Adrenal gland (tissue), 9 donors: ENCODE measurements at regions not wholly inside any gene's neighbourhood (a gene's known extent, or its start where the extent isn't known, plus 50 kb on each side); places are given as distances from the start of the nearest gene placed in this dataset.
"Not testable (repeated sequence)": the region's sequence is repeated elsewhere in the genome, so short reads cannot be mapped to it uniquely, and the experiment has no call there.

Source experiments
- DNase-seq, 7 donors: peaks; one replicate each; pipeline ENCODE4 v3.0.0-alpha.2; 2019 to 2020
- H3K27ac ChIP-seq, 5 donors: fragments of 200-600 bp; sonication (generic) in 4 of 5; 1 replicate in 3 of 5; 2 replicates in 2 of 5; pipeline versions ENCODE4 v1.5.1 to v1.8.0; 2016 to 2020; ENCODE audit warnings: mild to moderate bottlenecking in 1 of 5
- H3K27me3 ChIP-seq: fragments of 200-600 bp; 2 replicates; pipeline ENCODE4 v1.8.0; 2021
- H3K36me3 ChIP-seq, 2 donors: fragments of 200-600 bp; replicated peaks in 1 of 2; 1 replicate in 1 of 2; 2 replicates in 1 of 2; pipeline versions ENCODE4 v1.5.1 to v1.8.0; 2018 to 2022
- H3K4me1 ChIP-seq, 2 donors: fragments of 200-600 bp; replicated peaks in 1 of 2; 1 replicate in 1 of 2; 2 replicates in 1 of 2; pipeline versions ENCODE4 v1.5.1 to v1.8.0; 2018 to 2021
- H3K4me3 ChIP-seq, 4 donors: fragments of 200-600 bp; sonication (generic) in 3 of 4; one replicate each; pipeline ENCODE4 v1.5.1; 2016 to 2018
- H3K9me3 ChIP-seq, 3 donors: fragments of 200-600 bp; sonication (generic) in 1 of 3; replicated peaks in 1 of 3; 1 replicate in 2 of 3; 2 replicates in 1 of 3; pipeline versions ENCODE4 v1.5.1 to v1.8.0; 2016 to 2021
- CTCF ChIP-seq, 6 experiments: fragments of 450-650 bp in 4 of 6; fragments of 200-600 bp in 2 of 6; sonication (generic) in 1 of 6; IDR thresholded peaks; 1 replicate in 5 of 6; 2 replicates in 1 of 6; pipeline versions ENCODE4 v1.5.1 to v1.8.0; 2016 to 2021; ENCODE audit warnings: antibody characterized with exemption in 6 of 6, mild to moderate bottlenecking in 2 of 6, moderate library complexity in 1 of 6
- WGBS, 4 donors: extraction: QIAGEN DNeasy Blood & Tissue Kit in 2 of 4; methylation state at CpG; one replicate each; pipeline versions ENCODE4 v1.1.5 to v1.1.7; 2013 to 2017; 5-methylcytosine and 5-hydroxymethylcytosine counted together
- intact Hi-C, 2 donors: fragments of 100-400 bp; cut with DNase I; formaldehyde crosslinking; loops; one replicate each; pipeline versions ENCODE4 v1.14.1 to v1.15.0; 2022 to 2023
- small RNA-seq, 2 donors: library from RNA; depleted of rRNA; stranded (forward); fragments of <200 nt; gene quantifications; one replicate each; pipeline ENCODE3, GENCODE V24; 2016
- donor health status: healthy with polysubstance abuse.
- donor health status: Bipolar disorder and iron deficiency.
- donor health status: DM: yes; HTN: yes; CAD: no.
- donor health status: DM: no; HTN: no; CAD: no.
- donor health status: DM: no; HTN: no; CAD: no.

- H3K9me3 ChIP-seq, H3K27me3 ChIP-seq, H3K4me1 ChIP-seq, H3K36me3 ChIP-seq, intact Hi-C loops, H3K4me3 ChIP-seq, H3K27ac ChIP-seq, DNase-seq: not testable (repeated sequence)
- no CpG with 5 or more reads among the region's 1 CpG for WGBS, 4 donors
Observed at GRCh38 chr21:6363591-6363990, 4157.8 kb upstream of the TPTE start.

GRCh38 chr21:6368824-6369223 lies 4152.6 kb upstream of the TPTE start:
- H3K9me3 ChIP-seq, H3K4me1 ChIP-seq, intact Hi-C loops, H3K27me3 ChIP-seq, H3K36me3 ChIP-seq: not testable (repeated sequence)
- Histone ChIP-seq H3K27ac (peak overlapping the region in 3 of 5 donors; percentile 52 to 75 (median 75)), H3K4me3 (peak overlapping the region in 1 of 4 donors; percentile 18)
- 8 to 26% (median 15%) methylated on average over 2 to 7 of the region's 7 CpGs for WGBS, 4 donors
- peak in 6 of 7 donors; percentile 6 to 51 (median 23) for DNase-seq

- H3K4me3 ChIP-seq, H3K9me3 ChIP-seq, H3K27ac ChIP-seq, H3K4me1 ChIP-seq, H3K36me3 ChIP-seq, H3K27me3 ChIP-seq, intact Hi-C loops: not testable (repeated sequence)
- no CpG with 5 or more reads among the region's 3 CpGs for WGBS, 4 donors
- peak in 2 of 7 donors; percentile 3 to 17 for DNase-seq
Observed at GRCh38 chr21:6373253-6373652, 4148.1 kb upstream of the TPTE start.

GRCh38 chr21:6374232-6374631 lies 4147.2 kb upstream of the TPTE start:
- intact Hi-C loops, H3K4me1 ChIP-seq, H3K36me3 ChIP-seq, H3K27ac ChIP-seq, H3K27me3 ChIP-seq, H3K9me3 ChIP-seq, H3K4me3 ChIP-seq: not testable (repeated sequence)
- DNase-seq = peak; percentile 8 to 66 (median 30)
- 25 to 32% (median 26%) methylated on average over 12 of the region's 12 CpGs for WGBS, 4 donors
- peak in 1 of 6 experiments; percentile 32 for TF ChIP-seq CTCF (IDR thresholded peaks at IDR 0.05)

- H3K27me3 ChIP-seq, H3K27ac ChIP-seq, intact Hi-C loops, H3K4me3 ChIP-seq, H3K4me1 ChIP-seq, H3K36me3 ChIP-seq, H3K9me3 ChIP-seq: not testable (repeated sequence)
- WGBS, 4 donors = 71 to 90% (median 78%) methylated on average over 4 of the region's 4 CpGs
- peak in 5 of 7 donors; percentile 5 to 49 (median 12) for DNase-seq
Observed at GRCh38 chr21:6374926-6375325, 4146.5 kb upstream of the TPTE start.

- WGBS, 4 donors = 44 to 74% (median 51%) methylated on average over 3 to 5 of the region's 5 CpGs
- H3K36me3 ChIP-seq, H3K27ac ChIP-seq, intact Hi-C loops, H3K9me3 ChIP-seq, H3K4me1 ChIP-seq, H3K27me3 ChIP-seq, H3K4me3 ChIP-seq: not testable (repeated sequence)
- DNase-seq = peak in 2 of 7 donors; percentile 6 to 45
Observed at GRCh38 chr21:6375776-6376175, 4145.6 kb upstream of the TPTE start.

GRCh38 chr21:6376321-6377070 lies 4144.9 kb upstream of the TPTE start:
- H3K4me1 ChIP-seq, intact Hi-C loops, H3K27ac ChIP-seq, H3K27me3 ChIP-seq, H3K9me3 ChIP-seq, H3K36me3 ChIP-seq, H3K4me3 ChIP-seq: not testable (repeated sequence)
- 58 to 73% (median 69%) methylated on average over 9 of the region's 9 CpGs for WGBS, 4 donors
- DNase-seq = peak in 4 of 7 donors; percentile 4 to 16 (median 5)

Small RNA genes in the stretch of these regions (small RNA-seq; reads per million reads assigned to genes)
- gene RF00019 = 0 reads per million in 2 donors
